Transverse colon (tissue), 4 donors: ENCODE measurements at regions not wholly inside any gene's neighbourhood (a gene's known extent, or its start where the extent isn't known, plus 50 kb on each side); places are given as distances from the start of the nearest gene placed in this dataset.

ENCODE experiments used
- CTCF ChIP-seq, 5 experiments: fragments of 200-600 bp in 3 of 5; fragments of 450-650 bp in 2 of 5; sonication (generic) in 3 of 5; IDR thresholded peaks; 1 replicate in 2 of 5; 2 replicates in 3 of 5; pipeline ENCODE4 v1.5.1; 2016 to 2017; ENCODE audit warnings: antibody characterized with exemption in 5 of 5, inconsistent platforms in 3 of 5, mild to moderate bottlenecking in 2 of 5, moderate library complexity in 1 of 5
- POLR2A ChIP-seq: fragments of 450-650 bp; IDR thresholded peaks from one replicate; pipeline ENCODE4 v1.6.1; 2016; ENCODE audit warnings: antibody characterized with exemption, mild to moderate bottlenecking, moderate library complexity
- POLR2AphosphoS5 ChIP-seq, 3 donors: sonication (generic); formaldehyde crosslinking; IDR thresholded peaks; one replicate each; pipeline ENCODE4 v1.6.1; 2016; ENCODE audit warnings: antibody characterized with exemption in 3 of 3

- TF ChIP-seq POLR2AphosphoS5 (IDR thresholded peaks at IDR 0.05) (no peak), CTCF (IDR thresholded peaks at IDR 0.05) (no peak), POLR2A (no peak)
Observed at GRCh38 chr6:51093871-51094270, 275.2 kb downstream of the TFAP2B start.
